ENCODE measurements at regions not wholly inside any gene's neighbourhood (a gene's known extent, or its start where the extent isn't known, plus 50 kb on each side); places are given as distances from the start of the nearest gene placed in this dataset.

GRCh38 chr6:91310178-91310577, 723.3 kb upstream of the MAP3K7 start:
- H3K36me3 ChIP-seq (ENCODE audit: control insufficient read depth, insufficient read depth, low read length), result no peaks in the 10 kb centered on the region
- DNase-seq (ENCODE audit: extremely low read depth, insufficient read length), result no peak
- no peaks in the 10 kb centered on the region for H3K27me3 ChIP-seq (replicated peaks; ENCODE audit: control insufficient read depth, insufficient read depth, low read length)
- no peak overlapping the region for H3K4me3 ChIP-seq (replicated peaks; ENCODE audit: low read depth, low read length)
- TF ChIP-seq, protein P1, sequence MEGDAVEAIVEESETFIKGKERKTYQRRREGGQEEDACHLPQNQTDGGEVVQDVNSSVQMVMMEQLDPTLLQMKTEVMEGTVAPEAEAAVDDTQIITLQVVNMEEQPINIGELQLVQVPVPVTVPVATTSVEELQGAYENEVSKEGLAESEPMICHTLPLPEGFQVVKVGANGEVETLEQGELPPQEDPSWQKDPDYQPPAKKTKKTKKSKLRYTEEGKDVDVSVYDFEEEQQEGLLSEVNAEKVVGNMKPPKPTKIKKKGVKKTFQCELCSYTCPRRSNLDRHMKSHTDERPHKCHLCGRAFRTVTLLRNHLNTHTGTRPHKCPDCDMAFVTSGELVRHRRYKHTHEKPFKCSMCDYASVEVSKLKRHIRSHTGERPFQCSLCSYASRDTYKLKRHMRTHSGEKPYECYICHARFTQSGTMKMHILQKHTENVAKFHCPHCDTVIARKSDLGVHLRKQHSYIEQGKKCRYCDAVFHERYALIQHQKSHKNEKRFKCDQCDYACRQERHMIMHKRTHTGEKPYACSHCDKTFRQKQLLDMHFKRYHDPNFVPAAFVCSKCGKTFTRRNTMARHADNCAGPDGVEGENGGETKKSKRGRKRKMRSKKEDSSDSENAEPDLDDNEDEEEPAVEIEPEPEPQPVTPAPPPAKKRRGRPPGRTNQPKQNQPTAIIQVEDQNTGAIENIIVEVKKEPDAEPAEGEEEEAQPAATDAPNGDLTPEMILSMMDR (IDR thresholded peaks at IDR 0.05; ENCODE audit: insufficient read depth, low read length, poor library complexity, severe bottlenecking), result no peak

DNA sequence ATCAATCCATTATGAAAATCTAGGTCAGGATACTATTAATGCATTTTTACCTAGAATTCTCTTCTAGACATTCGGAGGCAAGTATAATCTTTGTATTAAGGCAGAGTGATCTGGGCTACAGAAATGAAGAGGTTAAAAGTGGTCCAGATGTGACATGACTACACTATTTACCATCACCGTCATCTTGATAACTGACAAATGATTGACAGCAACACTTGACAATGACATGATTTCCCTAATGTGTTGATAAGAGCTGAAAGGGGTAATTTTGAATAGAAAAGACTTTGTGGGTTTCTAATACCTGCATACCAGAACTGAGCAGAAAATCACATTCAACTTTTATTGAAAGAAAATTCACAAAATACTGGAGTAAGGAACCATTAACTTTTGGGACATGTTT, 718.9 kb upstream of the MAP3K7 start:
- Histone ChIP-seq H3K4me3 (replicated peaks; ENCODE audit: low read depth, low read length) (no peak overlapping the region), H3K27me3 (replicated peaks; ENCODE audit: control insufficient read depth, insufficient read depth, low read length) (no peaks in the 10 kb centered on the region), H3K36me3 (ENCODE audit: control insufficient read depth, insufficient read depth, low read length) (no peaks in the 10 kb centered on the region)
- no peak for DNase-seq (ENCODE audit: extremely low read depth, insufficient read length)
- TF ChIP-seq, protein P1 (IDR thresholded peaks at IDR 0.05; ENCODE audit: insufficient read depth, low read length, poor library complexity, severe bottlenecking), result no peak

DNA sequence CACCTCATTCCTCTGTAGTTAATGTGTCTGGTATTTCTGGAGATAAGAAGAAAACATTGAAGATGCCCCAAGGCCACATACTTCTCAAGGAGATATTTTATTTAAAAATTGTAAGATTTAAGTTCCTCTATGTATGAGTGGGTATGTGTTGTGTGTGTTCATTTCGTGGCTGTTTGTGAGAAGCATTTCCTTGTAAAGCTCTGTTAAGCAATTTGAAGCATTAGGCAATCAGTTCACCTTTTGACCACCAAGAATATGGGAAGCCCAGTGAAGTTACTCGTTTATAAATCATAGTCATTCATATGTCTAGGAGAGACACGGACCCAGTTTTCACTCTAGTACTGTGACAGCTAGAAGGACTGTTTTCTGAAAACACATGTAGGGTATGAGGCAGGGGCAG, 717.6 kb upstream of the MAP3K7 start:
- Histone ChIP-seq H3K27me3 (replicated peaks; ENCODE audit: control insufficient read depth, insufficient read depth, low read length) (no peaks in the 10 kb centered on the region), H3K36me3 (ENCODE audit: control insufficient read depth, insufficient read depth, low read length) (no peaks in the 10 kb centered on the region), H3K4me3 (replicated peaks; ENCODE audit: low read depth, low read length) (no peak overlapping the region)
- TF ChIP-seq, protein P1 (IDR thresholded peaks at IDR 0.05; ENCODE audit: insufficient read depth, low read length, poor library complexity, severe bottlenecking), result no peak
- no peak for DNase-seq (ENCODE audit: extremely low read depth, insufficient read length)

- no peak overlapping the region for H3K4me3 ChIP-seq (replicated peaks; ENCODE audit: low read depth, low read length)
- DNase-seq (ENCODE audit: extremely low read depth, insufficient read length), result no peak
- H3K36me3 ChIP-seq (ENCODE audit: control insufficient read depth, insufficient read depth, low read length), result no peaks in the 10 kb centered on the region
- TF ChIP-seq, protein P1 (IDR thresholded peaks at IDR 0.05; ENCODE audit: insufficient read depth, low read length, poor library complexity, severe bottlenecking), result no peak
- no peaks in the 10 kb centered on the region for H3K27me3 ChIP-seq (replicated peaks; ENCODE audit: control insufficient read depth, insufficient read depth, low read length)
These were observed 716.5 kb upstream of the MAP3K7 start for GRCh38 chr6:91303326-91303725.

GRCh38 chr6:91299544-91300491, 712.9 kb upstream of the MAP3K7 start:
- TF ChIP-seq, protein P1 (IDR thresholded peaks at IDR 0.05; ENCODE audit: insufficient read depth, low read length, poor library complexity, severe bottlenecking), result no peak
- Histone ChIP-seq H3K27me3 (replicated peaks; ENCODE audit: control insufficient read depth, insufficient read depth, low read length) (no peaks in the 10 kb centered on the region), H3K36me3 (ENCODE audit: control insufficient read depth, insufficient read depth, low read length) (no peaks in the 10 kb centered on the region), H3K4me3 (replicated peaks; ENCODE audit: low read depth, low read length) (no peak overlapping the region)
- DNase-seq (ENCODE audit: extremely low read depth, insufficient read length), result no peak
